Upper lobe of left lung (tissue), 6 donors: ENCODE measurements at regions not wholly inside any gene's neighbourhood (a gene's known extent, or its start where the extent isn't known, plus 50 kb on each side); places are given as distances from the start of the nearest gene placed in this dataset.

ENCODE experiments used
- ATAC-seq, 2 donors: fragments of 200-7000 bp; cut with Tn5 transposase; one replicate each; pipeline ENCODE4 v1.9.1; 2022; ENCODE audit warnings: mild to moderate bottlenecking in 2 of 2, moderate library complexity in 2 of 2; ENCODE audit not compliant: low FRiP score in 2 of 2
- DNase-seq, 2 donors: peaks; one replicate each; pipeline ENCODE4 v3.0.0-alpha.2; 2019 to 2020
- H3K27ac ChIP-seq, 4 donors: fragments of 200-600 bp; sonication (generic); one replicate each; pipeline ENCODE4 v1.5.1; 2016 to 2019
- H3K27me3 ChIP-seq, 4 donors: fragments of 200-600 bp; sonication (generic); one replicate each; pipeline ENCODE4 v1.5.1; 2017 to 2019
- H3K36me3 ChIP-seq, 4 donors: fragments of 200-600 bp; sonication (generic); one replicate each; pipeline ENCODE4 v1.5.1; 2016 to 2019
- H3K4me1 ChIP-seq, 4 donors: fragments of 200-600 bp; sonication (generic); one replicate each; pipeline ENCODE4 v1.5.1; 2018 to 2019
- H3K4me3 ChIP-seq, 4 donors: fragments of 200-600 bp; sonication (generic); one replicate each; pipeline ENCODE4 v1.5.1; 2017 to 2019; ENCODE audit warnings: mild to moderate bottlenecking in 2 of 4, moderate library complexity in 1 of 4
- H3K9me3 ChIP-seq, 4 donors: fragments of 200-600 bp; sonication (generic); one replicate each; pipeline ENCODE4 v1.5.1; 2018 to 2019
- EP300 ChIP-seq, 4 donors: sonication (generic); formaldehyde crosslinking; IDR thresholded peaks; one replicate each; pipeline ENCODE4 v1.5.1; 2017; ENCODE audit warnings: antibody characterized with exemption in 4 of 4, control low read depth in 2 of 4
- POLR2A ChIP-seq, 4 donors: fragments of 450-650 bp; IDR thresholded peaks; one replicate each; pipeline ENCODE4 v1.5.1; 2016 to 2017; ENCODE audit warnings: antibody characterized with exemption in 4 of 4, mild to moderate bottlenecking in 2 of 4
- POLR2AphosphoS5 ChIP-seq, 2 donors: sonication (generic); formaldehyde crosslinking; IDR thresholded peaks; one replicate each; pipeline ENCODE4 v1.5.1; 2017; ENCODE audit warnings: antibody characterized with exemption in 2 of 2
- WGBS, 2 donors: methylation state at CpG; one replicate each; pipeline ENCODE4 v1.1.5; 2017 to 2018; 5-methylcytosine and 5-hydroxymethylcytosine counted together
- TF ChIP-seq, protein P1 (sequence below), 6 experiments: fragments of 450-650 bp in 4 of 6; fragments of 200-600 bp in 2 of 6; sonication (generic) in 2 of 6; IDR thresholded peaks; one replicate each; pipeline ENCODE4 v1.5.1; 2016 to 2019; ENCODE audit warnings: antibody characterized with exemption in 6 of 6
- donor health status: DM: no; HTN: no; CAD: no; lungs with moderate emphysema.
- donor health status: DM: no; HTN: yes; CAD: no; lungs with severe emphysema.

DNA sequence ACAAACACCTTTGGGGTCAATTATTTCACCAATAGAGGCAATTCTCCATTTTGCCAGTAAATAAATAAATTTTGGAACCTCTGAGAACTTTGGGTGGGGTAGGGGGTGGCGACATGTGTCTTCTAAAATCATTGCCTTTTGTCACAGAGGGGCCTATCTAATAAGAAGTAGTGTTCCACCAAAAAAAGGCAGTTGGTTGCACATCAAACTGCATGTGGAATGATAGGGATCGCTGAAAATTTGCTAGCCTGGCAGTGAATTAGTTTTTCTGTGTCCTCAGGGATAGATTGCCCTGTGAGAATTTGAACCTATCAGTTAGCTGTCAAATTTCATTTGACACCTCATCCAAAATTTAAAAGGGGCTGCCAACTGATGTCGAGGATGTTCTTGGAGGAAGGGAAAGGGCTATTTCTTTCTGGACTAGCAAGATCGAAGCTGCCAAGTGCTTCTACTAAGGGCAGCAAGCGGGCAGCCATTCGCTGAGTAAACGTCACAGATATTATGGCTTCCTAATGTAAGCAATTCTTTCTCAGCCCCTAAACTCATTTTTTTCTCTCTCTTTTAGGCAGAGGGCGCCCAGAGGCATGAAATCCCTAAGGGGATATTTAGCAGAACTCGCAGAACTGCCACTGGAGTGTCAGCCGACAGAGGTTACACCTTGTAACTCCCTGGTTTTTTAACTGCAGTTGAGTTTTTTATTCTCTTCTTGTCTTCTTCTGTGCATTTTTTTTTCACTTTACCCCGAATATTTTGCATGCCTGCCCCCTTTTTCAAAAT lies 2208.1 kb upstream of the WWC1 start:
- Histone ChIP-seq H3K4me1 (no peaks in the 10 kb centered on the region), H3K27me3 (no peaks in the 10 kb centered on the region), H3K36me3 (no peaks in the 10 kb centered on the region), H3K27ac (no peak overlapping the region), H3K9me3 (no peaks in the 10 kb centered on the region), H3K4me3 (no peak overlapping the region)
- no peak for DNase-seq
- 50 to 57% methylated on average over 11 of the region's 11 CpGs for WGBS, 2 donors
- ATAC-seq, result no peak
- TF ChIP-seq POLR2AphosphoS5 (IDR thresholded peaks at IDR 0.05) (no peak), EP300 (IDR thresholded peaks at IDR 0.05) (no peak)

DNA sequence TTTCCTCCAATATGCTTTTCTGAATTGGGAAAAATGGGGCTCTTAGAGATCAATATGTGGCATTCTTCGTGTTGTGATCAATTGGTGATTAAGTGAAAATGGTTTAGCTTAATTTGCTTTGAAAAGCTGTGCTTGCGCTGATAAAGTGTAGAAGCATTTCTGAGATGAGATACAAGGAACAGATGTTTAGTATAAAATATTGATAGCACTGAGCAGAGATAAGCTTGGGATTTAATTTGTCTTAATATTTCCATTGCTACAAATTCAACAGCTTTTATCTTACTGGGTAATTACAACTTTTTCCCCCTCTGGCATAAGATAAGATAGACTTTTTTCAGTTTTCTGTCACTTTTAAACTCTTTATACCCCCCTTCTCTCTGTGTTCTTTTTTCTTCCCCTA lies 2204.9 kb upstream of the WWC1 start:
- TF ChIP-seq, protein P1, sequence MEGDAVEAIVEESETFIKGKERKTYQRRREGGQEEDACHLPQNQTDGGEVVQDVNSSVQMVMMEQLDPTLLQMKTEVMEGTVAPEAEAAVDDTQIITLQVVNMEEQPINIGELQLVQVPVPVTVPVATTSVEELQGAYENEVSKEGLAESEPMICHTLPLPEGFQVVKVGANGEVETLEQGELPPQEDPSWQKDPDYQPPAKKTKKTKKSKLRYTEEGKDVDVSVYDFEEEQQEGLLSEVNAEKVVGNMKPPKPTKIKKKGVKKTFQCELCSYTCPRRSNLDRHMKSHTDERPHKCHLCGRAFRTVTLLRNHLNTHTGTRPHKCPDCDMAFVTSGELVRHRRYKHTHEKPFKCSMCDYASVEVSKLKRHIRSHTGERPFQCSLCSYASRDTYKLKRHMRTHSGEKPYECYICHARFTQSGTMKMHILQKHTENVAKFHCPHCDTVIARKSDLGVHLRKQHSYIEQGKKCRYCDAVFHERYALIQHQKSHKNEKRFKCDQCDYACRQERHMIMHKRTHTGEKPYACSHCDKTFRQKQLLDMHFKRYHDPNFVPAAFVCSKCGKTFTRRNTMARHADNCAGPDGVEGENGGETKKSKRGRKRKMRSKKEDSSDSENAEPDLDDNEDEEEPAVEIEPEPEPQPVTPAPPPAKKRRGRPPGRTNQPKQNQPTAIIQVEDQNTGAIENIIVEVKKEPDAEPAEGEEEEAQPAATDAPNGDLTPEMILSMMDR (IDR thresholded peaks at IDR 0.05), result no peak
- TF ChIP-seq EP300 (IDR thresholded peaks at IDR 0.05) (no peak), POLR2A (IDR thresholded peaks at IDR 0.05) (no peak), POLR2AphosphoS5 (IDR thresholded peaks at IDR 0.05) (no peak)
- WGBS, 2 donors, result 64 to 79% methylated on average over 2 of the region's 2 CpGs

DNA sequence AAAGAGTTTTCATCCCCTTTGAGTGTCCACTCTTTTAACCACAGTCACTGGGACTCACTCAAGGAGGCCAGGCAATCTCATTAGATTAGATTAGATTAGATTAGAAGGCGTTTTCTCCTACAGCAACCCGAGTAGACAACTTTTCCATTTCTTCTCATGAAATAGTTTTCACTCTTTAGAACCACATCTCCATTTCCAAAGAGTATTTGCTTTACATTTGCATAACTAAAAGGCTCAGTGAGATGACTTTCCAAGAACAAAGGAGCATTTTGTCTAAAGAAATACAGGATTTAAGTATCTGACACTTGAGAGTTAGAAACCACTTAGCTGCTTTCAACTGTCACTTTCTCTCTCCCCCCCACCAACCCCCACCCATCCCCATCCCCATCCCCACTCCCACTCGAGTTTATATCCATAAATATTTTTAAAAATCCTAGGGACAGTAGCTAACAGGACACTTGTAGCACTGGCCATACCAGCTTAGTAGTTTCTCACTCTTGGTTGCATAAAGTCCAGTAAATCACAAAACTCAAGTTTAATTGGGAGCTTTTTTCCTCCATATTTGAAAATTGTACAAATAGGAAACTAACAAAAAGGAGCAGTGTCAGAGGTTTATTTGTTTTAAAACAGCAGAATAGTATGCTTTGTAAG lies 2202.9 kb upstream of the WWC1 start:
- no peaks in the 10 kb centered on the region for H3K4me1 ChIP-seq
- ATAC-seq (no peak), DNase-seq (no peak)
- no peaks in the 10 kb centered on the region for H3K9me3 ChIP-seq
- H3K27me3 ChIP-seq, result no peaks in the 10 kb centered on the region
- H3K4me3 ChIP-seq, result no peak overlapping the region
- H3K27ac ChIP-seq, result no peak overlapping the region
- no peaks in the 10 kb centered on the region for H3K36me3 ChIP-seq
- WGBS, 2 donors, result 33 to 42% methylated on average over 3 of the region's 3 CpGs
- no peak for TF ChIP-seq EP300 (IDR thresholded peaks at IDR 0.05)
- TF ChIP-seq, protein P1 (IDR thresholded peaks at IDR 0.05), result no peak
- no peak for TF ChIP-seq POLR2A (IDR thresholded peaks at IDR 0.05)
- TF ChIP-seq POLR2AphosphoS5 (IDR thresholded peaks at IDR 0.05), result no peak

More for the DNA sequence above, 2204.9 kb upstream of the WWC1 start:
- ATAC-seq, result no peak
- Histone ChIP-seq H3K27ac (no peak overlapping the region), H3K4me3 (no peak overlapping the region), H3K4me1 (no peaks in the 10 kb centered on the region), H3K9me3 (no peaks in the 10 kb centered on the region), H3K27me3 (no peaks in the 10 kb centered on the region), H3K36me3 (no peaks in the 10 kb centered on the region)
- no peak for DNase-seq

DNA sequence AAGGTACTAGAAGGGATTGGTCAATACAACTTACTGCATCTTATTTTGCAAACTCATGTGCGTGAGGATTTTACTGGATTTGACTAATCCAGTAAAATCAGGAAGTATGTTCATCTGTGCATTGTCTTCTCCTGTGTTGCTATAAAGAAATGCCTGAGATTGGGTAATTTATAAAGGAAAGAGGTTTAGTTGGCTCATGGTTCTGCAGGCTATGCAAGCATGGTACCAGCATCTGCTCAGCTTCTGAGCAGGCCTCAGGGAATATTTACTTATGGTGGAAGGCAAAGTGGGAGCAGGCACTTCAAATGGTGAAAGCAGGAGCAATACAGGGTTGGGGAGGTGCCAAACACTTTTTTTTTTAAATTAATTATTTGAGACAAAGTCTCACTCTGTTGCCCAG lies 2199.5 kb upstream of the WWC1 start:
- Histone ChIP-seq H3K27ac (no peak overlapping the region), H3K27me3 (no peaks in the 10 kb centered on the region), H3K4me3 (no peak overlapping the region), H3K9me3 (peaks cover 0 to 3% (median 0%) of the 10 kb centered on the region in 4 donors), H3K4me1 (no peaks in the 10 kb centered on the region), H3K36me3 (no peaks in the 10 kb centered on the region)
- WGBS, 2 donors, result 100% methylated on average over 1 of the region's 1 CpG
- no peak for ATAC-seq
- no peak for TF ChIP-seq EP300 (IDR thresholded peaks at IDR 0.05)
- TF ChIP-seq POLR2A (IDR thresholded peaks at IDR 0.05), result no peak
- no peak for TF ChIP-seq POLR2AphosphoS5 (IDR thresholded peaks at IDR 0.05)
- TF ChIP-seq, protein P1 (IDR thresholded peaks at IDR 0.05), result no peak
- DNase-seq, result no peak

DNA sequence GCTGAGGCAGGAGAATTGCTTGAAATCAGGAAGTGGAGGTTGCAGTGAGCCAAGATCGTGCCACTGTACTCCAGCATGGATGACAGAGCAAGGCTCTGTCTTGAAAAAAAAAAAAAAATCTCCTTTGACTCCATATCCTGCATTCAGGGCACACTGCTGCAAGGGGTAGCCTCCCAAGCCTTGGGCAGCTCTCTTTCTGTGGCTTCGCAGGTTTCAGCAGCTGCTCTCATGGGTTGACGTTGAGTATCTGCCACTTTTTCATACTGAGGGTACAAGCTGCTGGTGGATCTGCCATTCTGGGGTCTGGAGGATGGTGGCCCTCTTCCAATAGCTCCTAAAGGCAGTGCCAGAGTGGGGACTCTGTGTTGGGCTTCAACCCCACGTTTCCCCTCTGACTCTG lies 2198.1 kb upstream of the WWC1 start:
- no peaks in the 10 kb centered on the region for H3K4me1 ChIP-seq
- peaks cover 0 to 3% (median 0%) of the 10 kb centered on the region in 4 donors for H3K9me3 ChIP-seq
- H3K4me3 ChIP-seq, result no peak overlapping the region
- H3K36me3 ChIP-seq, result no peaks in the 10 kb centered on the region
- no peak for ATAC-seq
- H3K27ac ChIP-seq, result no peak overlapping the region
- WGBS, 2 donors, result 82 to 91% methylated on average over 3 to 4 of the region's 4 CpGs
- TF ChIP-seq POLR2A (IDR thresholded peaks at IDR 0.05), result no peak
- no peak for TF ChIP-seq EP300 (IDR thresholded peaks at IDR 0.05)
- H3K27me3 ChIP-seq, result no peaks in the 10 kb centered on the region
- no peak for DNase-seq
